CD4-positive, alpha-beta T cell (primary cell): ENCODE measurements at regions not wholly inside any gene's neighbourhood (a gene's known extent, or its start where the extent isn't known, plus 50 kb on each side); places are given as distances from the start of the nearest gene placed in this dataset.

Experiments used
- ATAC-seq: fragments of 200-7000 bp; cut with Tn5 transposase; one replicate; pipeline ENCODE4 v1.10.0; 2022; ENCODE audit warnings: mild to moderate bottlenecking; ENCODE audit not compliant: poor library complexity
- CTCF ChIA-PET: fragments of 350-600 bp; sonication (Branson Sonifier 250); formaldehyde crosslinking; loops from one replicate; lab custom pipeline; 2021; ENCODE audit warnings: antibody characterized with exemption, inconsistent platforms; lab: Charles Lee
- POLR2A ChIA-PET: fragments of 350-600 bp; sonication (Branson Sonifier 250); formaldehyde crosslinking; loops from one replicate; lab custom pipeline; 2021; ENCODE audit warnings: antibody characterized with exemption, inconsistent platforms; lab: Charles Lee
- DNase-seq, 14 experiments: peaks; one replicate each; pipeline ENCODE4 v3.0.0-alpha.2; 2013 to 2020; ENCODE audit warnings: mixed read lengths in 2 of 14
- H3K27ac ChIP-seq, 2 donors: one replicate each; pipeline versions ENCODE4 v1.5.1 to v1.7.0; 2013; ENCODE audit warnings: low read length in 2 of 2, low read depth in 1 of 2, mild to moderate bottlenecking in 1 of 2
- H3K27me3 ChIP-seq, 2 experiments: 1 replicate in 1 of 2; 2 replicates in 1 of 2; pipeline versions ENCODE4 v1.6.1 to v1.7.0; 2013; ENCODE audit warnings: low read length in 2 of 2, control low read depth in 1 of 2, mild to moderate bottlenecking in 1 of 2, moderate library complexity in 1 of 2; ENCODE audit not compliant: insufficient read depth in 2 of 2, control insufficient read depth in 1 of 2
- H3K36me3 ChIP-seq: one replicate; pipeline ENCODE4 v1.6.1; 2013; ENCODE audit warnings: low read length, control low read depth; ENCODE audit not compliant: insufficient read depth
- H3K4me1 ChIP-seq: one replicate; pipeline ENCODE4 v1.6.1; 2013; ENCODE audit warnings: low read length, control low read depth; ENCODE audit not compliant: insufficient read depth
- H3K4me3 ChIP-seq: one replicate; pipeline ENCODE4 v1.5.1; 2013; ENCODE audit warnings: mild to moderate bottlenecking, low read length, moderate library complexity
- H3K9me3 ChIP-seq, 2 experiments: 1 replicate in 1 of 2; 2 replicates in 1 of 2; pipeline versions ENCODE4 v1.6.1 to v1.7.0; 2013; ENCODE audit warnings: low read length in 2 of 2, mild to moderate bottlenecking in 2 of 2, control low read depth in 1 of 2, moderate library complexity in 1 of 2; ENCODE audit not compliant: control insufficient read depth in 1 of 2, insufficient read depth in 1 of 2
- H3K27ac Mint-ChIP-seq: one replicate; pipeline ENCODE4 v1.8.0; 2020; ENCODE audit warnings: mixed read lengths
- H3K27me3 Mint-ChIP-seq: one replicate; pipeline ENCODE4 v1.8.0; 2021; ENCODE audit warnings: mixed read lengths
- H3K36me3 Mint-ChIP-seq: one replicate; pipeline ENCODE4 v1.8.0; 2021; ENCODE audit warnings: low read depth, mixed read lengths
- H3K4me1 Mint-ChIP-seq: one replicate; pipeline ENCODE4 v1.8.0; 2021; ENCODE audit warnings: low read depth, mixed read lengths
- H3K4me3 Mint-ChIP-seq: one replicate; pipeline ENCODE4 v1.8.0; 2020; ENCODE audit warnings: mild to moderate bottlenecking, mixed read lengths
- H3K9me3 Mint-ChIP-seq: one replicate; pipeline ENCODE4 v1.8.0; 2020; ENCODE audit warnings: mixed read lengths
- CTCF ChIP-seq: fragments of 200-600 bp; IDR thresholded peaks from one replicate; pipeline ENCODE4 v1.8.0; 2022; ENCODE audit warnings: antibody characterized with exemption, mild to moderate bottlenecking
- intact Hi-C, 2 experiments: fragments of 100-400 bp; cut with DNase I in 1 of 2; cut with micrococcal nuclease in 1 of 2; formaldehyde crosslinking; loops; one replicate each; pipeline versions ENCODE4 v1.15.1 to v1.9.0; 2023 to 2025; cut with DNase I, micrococcal nuclease

- no peaks in the 10 kb centered on the region for H3K4me1 Mint-ChIP-seq
- no peak for DNase-seq
- intact Hi-C loops: no loop called here
- no peaks in the 10 kb centered on the region for H3K27me3 ChIP-seq
- CTCF ChIA-PET: no interaction called here
- no peaks in the 10 kb centered on the region for H3K4me1 ChIP-seq
- no peaks in the 10 kb centered on the region for H3K36me3 Mint-ChIP-seq
- H3K27ac Mint-ChIP-seq: no peak overlapping the region
- POLR2A ChIA-PET: no interaction called here
- no peak overlapping the region for H3K4me3 ChIP-seq
- H3K9me3 Mint-ChIP-seq: peaks cover 7% of the 10 kb centered on the region
- no peaks in the 10 kb centered on the region for H3K27me3 Mint-ChIP-seq
- no peak overlapping the region for H3K4me3 Mint-ChIP-seq
- no peak overlapping the region for H3K27ac ChIP-seq
- no peaks in the 10 kb centered on the region for H3K36me3 ChIP-seq
- no peak for TF ChIP-seq CTCF
- H3K9me3 ChIP-seq: peaks cover 0 to 9% of the 10 kb centered on the region in 2 experiments
- no peak for ATAC-seq
Measured at GRCh38 chr17:54662978-54663876, 237.4 kb upstream of the TOM1L1 start.

GRCh38 chr17:54666559-54666958, 234.1 kb upstream of the TOM1L1 start:
- CTCF ChIA-PET: interaction anchor here (0.7 kb wide), 1 partner anchor 1055 kb away, joined by 3 read pairs; no protein-coding TSS in a partner anchor

GRCh38 chr17:54678158-54678557, 222.5 kb upstream of the TOM1L1 start:
- H3K36me3 Mint-ChIP-seq: no peaks in the 10 kb centered on the region
- no peak overlapping the region for H3K27ac Mint-ChIP-seq
- CTCF ChIA-PET: no interaction called here
- no peak for DNase-seq
- intact Hi-C loops: no loop called here
- peaks cover 7% of the 10 kb centered on the region for H3K9me3 Mint-ChIP-seq
- Histone ChIP-seq H3K4me3 (no peak overlapping the region), H3K36me3 (no peaks in the 10 kb centered on the region), H3K9me3 (peaks cover 0 to 11% of the 10 kb centered on the region in 2 experiments), H3K27me3 (no peaks in the 10 kb centered on the region), H3K4me1 (no peaks in the 10 kb centered on the region), H3K27ac (no peak overlapping the region)
- H3K27me3 Mint-ChIP-seq: peaks cover 4% of the 10 kb centered on the region
- no peaks in the 10 kb centered on the region for H3K4me1 Mint-ChIP-seq
- no peak for TF ChIP-seq CTCF
- no peak for ATAC-seq
- no peak overlapping the region for H3K4me3 Mint-ChIP-seq
- POLR2A ChIA-PET: no interaction called here

More at GRCh38 chr17:54666559-54666958, 234.1 kb upstream of the TOM1L1 start:
- no peaks in the 10 kb centered on the region for H3K36me3 Mint-ChIP-seq
- no peak overlapping the region for H3K4me3 ChIP-seq
- TF ChIP-seq CTCF: no peak
- no peaks in the 10 kb centered on the region for H3K27me3 ChIP-seq
- no peak for DNase-seq
- H3K4me1 ChIP-seq: no peaks in the 10 kb centered on the region
- H3K27ac Mint-ChIP-seq: no peak overlapping the region
- POLR2A ChIA-PET: no interaction called here
- no peak overlapping the region for H3K27ac ChIP-seq
- H3K4me3 Mint-ChIP-seq: no peak overlapping the region
- H3K27me3 Mint-ChIP-seq: no peaks in the 10 kb centered on the region
- peaks cover 0 to 9% of the 10 kb centered on the region in 2 experiments for H3K9me3 ChIP-seq
- no peaks in the 10 kb centered on the region for H3K4me1 Mint-ChIP-seq
- ATAC-seq: no peak
- H3K36me3 ChIP-seq: no peaks in the 10 kb centered on the region
- H3K9me3 Mint-ChIP-seq: peaks cover 2% of the 10 kb centered on the region
- intact Hi-C loops: no loop called here
